ENCODE measurements at regions not wholly inside any gene's neighbourhood (a gene's known extent, or its start where the extent isn't known, plus 50 kb on each side); places are given as distances from the start of the nearest gene placed in this dataset.

- DNase-seq (ENCODE audit: low read depth in 2 of 2): no peak
Observed at GRCh38 chr4:128488055-128488705, 200.6 kb upstream of the PGRMC2 start.

GRCh38 chr4:128484896-128485295 lies 197.3 kb upstream of the PGRMC2 start:
- no peak for DNase-seq (ENCODE audit: low read depth in 2 of 2)

- no peak for DNase-seq (ENCODE audit: low read depth in 2 of 2)
Observed at GRCh38 chr4:128483816-128484215, 196.2 kb upstream of the PGRMC2 start.

GRCh38 chr4:128483041-128483440 lies 195.4 kb upstream of the PGRMC2 start:
- DNase-seq (ENCODE audit: low read depth in 2 of 2): no peak

- no peak for DNase-seq (ENCODE audit: low read depth in 2 of 2)
Observed at GRCh38 chr4:128481752-128482480, 194.3 kb upstream of the PGRMC2 start.

GRCh38 chr4:128480945-128481344 lies 193.3 kb upstream of the PGRMC2 start:
- DNase-seq (ENCODE audit: low read depth in 2 of 2): no peak

- DNase-seq (ENCODE audit: low read depth in 2 of 2): no peak
Observed at GRCh38 chr4:128477540-128477939, 189.9 kb upstream of the PGRMC2 start.

GRCh38 chr4:128475597-128475996 lies 188.0 kb upstream of the PGRMC2 start:
- DNase-seq (ENCODE audit: low read depth in 2 of 2): no peak

- DNase-seq (ENCODE audit: low read depth in 2 of 2): no peak
Observed at GRCh38 chr4:128471576-128471975, 184.0 kb upstream of the PGRMC2 start.

GRCh38 chr4:128470492-128471053 lies 183.0 kb upstream of the PGRMC2 start:
- no peak for DNase-seq (ENCODE audit: low read depth in 2 of 2)

- no peak for DNase-seq (ENCODE audit: low read depth in 2 of 2)
Observed at GRCh38 chr4:128468123-128468989, 180.7 kb upstream of the PGRMC2 start.

GRCh38 chr4:128465523-128465922 lies 177.9 kb upstream of the PGRMC2 start:
- no peak for DNase-seq (ENCODE audit: low read depth in 2 of 2)

GRCh38 chr4:128463006-128463405 lies 175.4 kb upstream of the PGRMC2 start:
- no peak for DNase-seq (ENCODE audit: low read depth in 2 of 2)

GRCh38 chr4:128462103-128462783 lies 174.6 kb upstream of the PGRMC2 start:
- DNase-seq (ENCODE audit: low read depth in 2 of 2): no peak

GRCh38 chr4:128461291-128462102 lies 173.9 kb upstream of the PGRMC2 start:
- no peak for DNase-seq (ENCODE audit: low read depth in 2 of 2)

- no peak for DNase-seq (ENCODE audit: low read depth in 2 of 2)
Observed at GRCh38 chr4:128459547-128459946, 171.9 kb upstream of the PGRMC2 start.

GRCh38 chr4:128458816-128459215 lies 171.2 kb upstream of the PGRMC2 start:
- no peak for DNase-seq (ENCODE audit: low read depth in 2 of 2)

- no peak for DNase-seq (ENCODE audit: low read depth in 2 of 2)
Observed at GRCh38 chr4:128457726-128458125, 170.1 kb upstream of the PGRMC2 start.

- no peak for DNase-seq (ENCODE audit: low read depth in 2 of 2)
Observed at GRCh38 chr4:128456171-128456570, 168.6 kb upstream of the PGRMC2 start.

- no peak for DNase-seq (ENCODE audit: low read depth in 2 of 2)
Observed at GRCh38 chr4:128455480-128455879, 167.9 kb upstream of the PGRMC2 start.

- DNase-seq (ENCODE audit: low read depth in 2 of 2): no peak
Observed at GRCh38 chr4:128454881-128455280, 167.3 kb upstream of the PGRMC2 start.
